ENCODE measurements at regions not wholly inside any gene's neighbourhood (a gene's known extent, or its start where the extent isn't known, plus 50 kb on each side); places are given as distances from the start of the nearest gene placed in this dataset.

DNA sequence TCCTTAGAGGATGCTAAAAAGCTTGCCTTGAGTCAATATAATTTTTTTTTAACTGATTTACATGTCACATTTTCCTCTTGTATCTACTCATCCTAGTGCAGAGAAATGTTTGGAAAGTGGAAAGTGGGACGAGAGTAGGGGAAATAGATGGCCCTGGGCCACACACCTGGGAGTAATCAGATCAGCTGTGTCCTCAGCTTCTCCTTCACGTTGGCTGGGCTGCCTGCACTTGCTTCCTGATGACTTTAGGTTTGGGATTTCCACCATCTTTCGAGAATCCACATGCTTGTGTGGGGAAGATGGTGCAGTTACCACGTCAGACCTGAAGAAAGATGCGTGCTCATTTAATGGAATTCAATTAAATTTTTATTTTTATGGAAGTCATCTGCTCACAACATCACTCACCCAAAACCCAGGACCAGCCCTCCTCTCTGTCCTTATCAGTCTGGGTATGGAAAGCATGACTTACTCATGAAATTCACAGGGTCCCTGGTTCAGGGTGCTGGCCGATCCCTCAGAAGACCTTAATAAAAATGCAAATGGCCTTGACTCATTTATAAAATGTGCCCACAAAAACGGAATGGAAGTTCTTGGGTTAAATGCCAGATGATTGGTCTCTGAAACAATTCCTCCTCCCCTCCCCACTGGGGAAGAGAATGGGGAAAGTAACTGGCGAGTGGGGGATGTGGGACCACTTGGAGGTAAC is 74.5 kb upstream of the TIAM2 start:
- TF ChIP-seq TFCP2L1 (CRISPR knock-in tag; IDR thresholded peaks at IDR 0.05) = no peak
- TF ChIP-seq ZNF302 (CRISPR knock-in tag; IDR thresholded peaks at IDR 0.05) = no peak
- TF ChIP-seq, protein P1, sequence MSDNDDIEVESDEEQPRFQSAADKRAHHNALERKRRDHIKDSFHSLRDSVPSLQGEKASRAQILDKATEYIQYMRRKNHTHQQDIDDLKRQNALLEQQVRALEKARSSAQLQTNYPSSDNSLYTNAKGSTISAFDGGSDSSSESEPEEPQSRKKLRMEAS (IDR thresholded peaks at IDR 0.05) = no peak
- TF ChIP-seq RFX5 (IDR thresholded peaks at IDR 0.05) = no peak
- no peak for TF ChIP-seq CHD4 (IDR thresholded peaks at IDR 0.05; ENCODE audit: borderline replicate concordance)
- TF ChIP-seq, protein P2, sequence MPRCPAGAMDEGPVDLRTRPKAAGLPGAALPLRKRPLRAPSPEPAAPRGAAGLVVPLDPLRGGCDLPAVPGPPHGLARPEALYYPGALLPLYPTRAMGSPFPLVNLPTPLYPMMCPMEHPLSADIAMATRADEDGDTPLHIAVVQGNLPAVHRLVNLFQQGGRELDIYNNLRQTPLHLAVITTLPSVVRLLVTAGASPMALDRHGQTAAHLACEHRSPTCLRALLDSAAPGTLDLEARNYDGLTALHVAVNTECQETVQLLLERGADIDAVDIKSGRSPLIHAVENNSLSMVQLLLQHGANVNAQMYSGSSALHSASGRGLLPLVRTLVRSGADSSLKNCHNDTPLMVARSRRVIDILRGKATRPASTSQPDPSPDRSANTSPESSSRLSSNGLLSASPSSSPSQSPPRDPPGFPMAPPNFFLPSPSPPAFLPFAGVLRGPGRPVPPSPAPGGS (IDR thresholded peaks at IDR 0.05) = no peak
- ChIA-PET CTCF (interaction anchor here (1.2 to 2.7 kb wide), 3 partner anchors 7 to 255 kb away, joined by 3 to 10 read pairs (median 4); no protein-coding TSS in a partner anchor), POLR2A (no interaction called here)
- no peak for DNase-seq (ENCODE audit: low read depth in 1 of 2, low spot score in 1 of 2)
- Histone ChIP-seq H3K4me2 (no peak overlapping the region), H3K4me1 (no peaks in the 10 kb centered on the region), H3K9me3 (no peaks in the 10 kb centered on the region), H3K4me3 (no peak overlapping the region), H3K27ac (no peak overlapping the region)
- 66% methylated on average over 8 of the region's 8 CpGs for WGBS (ENCODE audit: missing lambda C conversion rate)
- FAIRE-seq = no peak
- no peak for ATAC-seq

DNA sequence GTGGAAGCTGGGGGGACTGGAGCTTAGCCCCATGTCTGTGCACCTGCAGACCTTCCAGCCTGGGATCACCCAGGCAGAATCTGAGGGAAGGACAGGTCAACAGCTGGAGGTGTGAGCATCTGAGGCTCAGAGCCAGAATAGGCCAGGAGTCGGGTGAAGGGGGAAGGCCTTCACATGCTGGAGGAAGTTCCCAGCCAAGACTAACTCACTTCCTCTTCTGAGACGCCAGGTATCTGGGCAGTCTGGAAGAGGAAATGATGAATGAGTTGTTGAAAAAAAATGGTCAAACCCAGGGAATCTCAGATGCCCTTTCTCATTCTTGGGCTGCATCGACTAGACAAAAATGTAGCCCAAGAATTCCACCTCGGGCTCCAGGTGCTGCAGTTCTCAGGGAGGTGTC is 73.6 kb upstream of the TIAM2 start:
- DNase-seq (ENCODE audit: low read depth in 1 of 2, low spot score in 1 of 2) = no peak
- POLR2A ChIA-PET = no interaction called here
- no peak overlapping the region for H3K4me2 ChIP-seq

DNA sequence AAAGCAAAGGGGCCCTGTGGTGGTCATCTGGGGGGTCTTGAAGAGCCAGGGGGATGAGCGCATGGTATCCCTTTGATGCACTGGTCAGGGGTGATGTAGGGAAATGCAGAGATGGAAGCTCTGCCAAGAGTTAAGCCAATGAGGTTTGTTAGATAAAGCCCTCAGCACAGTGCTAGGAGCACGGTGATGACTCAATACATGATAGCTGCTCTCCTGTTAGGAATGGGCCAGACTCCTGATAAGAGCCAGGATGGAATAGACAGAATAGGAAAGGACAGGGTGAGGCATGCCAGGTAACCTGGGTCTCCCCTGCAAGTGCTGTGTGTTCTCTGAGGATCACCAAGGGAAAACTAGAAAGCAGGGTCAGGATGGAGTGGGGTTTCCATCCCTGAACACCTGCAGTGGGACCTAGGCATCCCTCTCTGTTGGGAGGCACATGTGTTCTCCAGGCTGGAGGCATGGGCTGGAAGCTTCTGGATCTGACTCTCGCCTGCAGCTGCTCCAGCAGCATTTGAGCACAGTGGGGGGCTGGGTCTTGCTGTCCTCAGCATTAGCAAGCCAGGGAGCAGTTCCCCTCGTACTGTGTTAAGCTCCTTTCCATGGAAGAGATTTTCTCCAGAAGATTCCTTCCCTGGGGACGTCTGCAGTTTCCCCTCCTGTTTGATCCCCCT is 71.8 kb upstream of the TIAM2 start:
- no peak for ATAC-seq
- Histone ChIP-seq H3K4me3 (no peak overlapping the region), H3K4me1 (no peaks in the 10 kb centered on the region), H3K27ac (no peak overlapping the region), H3K9me3 (no peaks in the 10 kb centered on the region), H3K4me2 (no peak overlapping the region)
- DNase-seq (ENCODE audit: low read depth in 1 of 2, low spot score in 1 of 2) = no peak
- ChIA-PET CTCF (interaction anchor here (1.1 to 1.8 kb wide), 2 partner anchors 247 to 325 kb away, joined by 4 to 6 read pairs; no protein-coding TSS in a partner anchor), POLR2A (no interaction called here)
- 65% methylated on average over 4 of the region's 5 CpGs for WGBS (ENCODE audit: missing lambda C conversion rate)
- TF ChIP-seq EHF (CRISPR knock-in tag; IDR thresholded peaks at IDR 0.05) (no peak), POLR2A (IDR thresholded peaks at IDR 0.05; ENCODE audit: low read length) (no peak), CHD4 (IDR thresholded peaks at IDR 0.05; ENCODE audit: borderline replicate concordance) (no peak), ZC3H11A (IDR thresholded peaks at IDR 0.05) (no peak), RARB (CRISPR knock-in tag; IDR thresholded peaks at IDR 0.05) (no peak), KDM5A (IDR thresholded peaks at IDR 0.05) (no peak), BHLHE40 (IDR thresholded peaks at IDR 0.05; ENCODE audit: low read depth, low read length) (no peak), GATA3 (IDR thresholded peaks at IDR 0.05; ENCODE audit: borderline replicate concordance) (no peak), RCOR1 (IDR thresholded peaks at IDR 0.05; ENCODE audit: low read depth, low read length) (no peak), POLR2AphosphoS2 (conservative IDR thresholded peaks at IDR 0.05; ENCODE audit: low read length) (no peak), NR3C1 (IDR thresholded peaks at IDR 0.05) (no peak), NPAS2 (CRISPR knock-in tag; IDR thresholded peaks at IDR 0.05; ENCODE audit: borderline replicate concordance) (no peak), CBX2 (IDR thresholded peaks at IDR 0.05; ENCODE audit: borderline replicate concordance, low read depth) (no peak), TP53 (CRISPR knock-in tag; IDR thresholded peaks at IDR 0.05) (no peak), ZSCAN20 (CRISPR knock-in tag; IDR thresholded peaks at IDR 0.05) (no peak), HOXB5 (CRISPR knock-in tag; IDR thresholded peaks at IDR 0.05) (no peak), RFX5 (IDR thresholded peaks at IDR 0.05) (no peak)
- TF ChIP-seq, protein P3, sequence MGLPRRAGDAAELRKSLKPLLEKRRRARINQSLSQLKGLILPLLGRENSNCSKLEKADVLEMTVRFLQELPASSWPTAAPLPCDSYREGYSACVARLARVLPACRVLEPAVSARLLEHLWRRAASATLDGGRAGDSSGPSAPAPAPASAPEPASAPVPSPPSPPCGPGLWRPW (IDR thresholded peaks at IDR 0.05) = no peak
- TF ChIP-seq, protein P1 (IDR thresholded peaks at IDR 0.05) = no peak
- TF ChIP-seq, protein P4, sequence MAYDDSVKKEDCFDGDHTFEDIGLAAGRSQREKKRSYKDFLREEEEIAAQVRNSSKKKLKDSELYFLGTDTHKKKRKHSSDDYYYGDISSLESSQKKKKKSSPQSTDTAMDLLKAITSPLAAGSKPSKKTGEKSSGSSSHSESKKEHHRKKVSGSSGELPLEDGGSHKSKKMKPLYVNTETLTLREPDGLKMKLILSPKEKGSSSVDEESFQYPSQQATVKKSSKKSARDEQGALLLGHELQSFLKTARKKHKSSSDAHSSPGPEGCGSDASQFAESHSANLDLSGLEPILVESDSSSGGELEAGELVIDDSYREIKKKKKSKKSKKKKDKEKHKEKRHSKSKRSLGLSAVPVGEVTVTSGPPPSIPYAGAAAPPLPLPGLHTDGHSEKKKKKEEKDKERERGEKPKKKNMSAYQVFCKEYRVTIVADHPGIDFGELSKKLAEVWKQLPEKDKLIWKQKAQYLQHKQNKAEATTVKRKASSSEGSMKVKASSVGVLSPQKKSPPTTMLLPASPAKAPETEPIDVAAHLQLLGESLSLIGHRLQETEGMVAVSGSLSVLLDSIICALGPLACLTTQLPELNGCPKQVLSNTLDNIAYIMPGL (CRISPR knock-in tag; IDR thresholded peaks at IDR 0.05; ENCODE audit: borderline replicate concordance) = no peak
- no peak for FAIRE-seq

More for the DNA sequence above, 73.6 kb upstream of the TIAM2 start:
- CTCF ChIA-PET = no interaction called here
- 78% methylated on average over 4 of the region's 4 CpGs for WGBS (ENCODE audit: missing lambda C conversion rate)
- H3K4me3 ChIP-seq = no peak overlapping the region
- ATAC-seq (no peak), FAIRE-seq (no peak)
- no peaks in the 10 kb centered on the region for H3K9me3 ChIP-seq
- TF ChIP-seq JUNB (IDR thresholded peaks at IDR 0.05) = no peak
- H3K4me1 ChIP-seq = no peaks in the 10 kb centered on the region
- no peak overlapping the region for H3K27ac ChIP-seq
